ENCODE measurements at regions not wholly inside any gene's neighbourhood (a gene's known extent, or its start where the extent isn't known, plus 50 kb on each side); places are given as distances from the start of the nearest gene placed in this dataset.

DNA sequence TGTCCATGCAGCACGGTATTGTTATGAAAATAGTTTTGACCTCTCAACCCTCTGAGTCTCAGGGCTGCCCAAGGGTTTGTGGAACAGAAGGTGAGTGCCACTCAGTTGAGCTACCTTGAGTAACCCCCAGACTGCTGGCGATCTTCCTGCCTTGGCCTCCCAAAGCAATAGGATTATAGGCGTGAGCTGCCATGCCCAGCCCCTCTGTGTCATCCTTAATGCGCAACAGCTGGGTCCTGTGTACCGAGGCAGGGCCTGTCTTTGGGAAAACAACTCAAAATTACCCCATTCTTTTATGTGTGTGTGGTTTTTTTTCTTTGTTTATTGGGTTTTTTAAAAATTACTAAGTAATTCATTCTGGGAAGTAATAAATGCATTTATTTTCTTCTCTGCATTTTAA lies 78.3 kb upstream of the TPM1 start:
- TF ChIP-seq, protein P1, sequence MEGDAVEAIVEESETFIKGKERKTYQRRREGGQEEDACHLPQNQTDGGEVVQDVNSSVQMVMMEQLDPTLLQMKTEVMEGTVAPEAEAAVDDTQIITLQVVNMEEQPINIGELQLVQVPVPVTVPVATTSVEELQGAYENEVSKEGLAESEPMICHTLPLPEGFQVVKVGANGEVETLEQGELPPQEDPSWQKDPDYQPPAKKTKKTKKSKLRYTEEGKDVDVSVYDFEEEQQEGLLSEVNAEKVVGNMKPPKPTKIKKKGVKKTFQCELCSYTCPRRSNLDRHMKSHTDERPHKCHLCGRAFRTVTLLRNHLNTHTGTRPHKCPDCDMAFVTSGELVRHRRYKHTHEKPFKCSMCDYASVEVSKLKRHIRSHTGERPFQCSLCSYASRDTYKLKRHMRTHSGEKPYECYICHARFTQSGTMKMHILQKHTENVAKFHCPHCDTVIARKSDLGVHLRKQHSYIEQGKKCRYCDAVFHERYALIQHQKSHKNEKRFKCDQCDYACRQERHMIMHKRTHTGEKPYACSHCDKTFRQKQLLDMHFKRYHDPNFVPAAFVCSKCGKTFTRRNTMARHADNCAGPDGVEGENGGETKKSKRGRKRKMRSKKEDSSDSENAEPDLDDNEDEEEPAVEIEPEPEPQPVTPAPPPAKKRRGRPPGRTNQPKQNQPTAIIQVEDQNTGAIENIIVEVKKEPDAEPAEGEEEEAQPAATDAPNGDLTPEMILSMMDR (IDR thresholded peaks at IDR 0.05) = no peak
- no peak for TF ChIP-seq ZFX (IDR thresholded peaks at IDR 0.05; ENCODE audit: borderline replicate concordance)

All from 22Rv1 (cell line).